GM21423 (cell line): ENCODE measurements at regions not wholly inside any gene's neighbourhood (a gene's known extent, or its start where the extent isn't known, plus 50 kb on each side); places are given as distances from the start of the nearest gene placed in this dataset.
"Not testable (repeated sequence)": the region's sequence is repeated elsewhere in the genome, so short reads cannot be mapped to it uniquely, and the experiment has no call there.

Source experiments
- ATAC-seq: cut with Tn5 transposase; IDR thresholded peaks from one replicate; pipeline ENCODE4 v1.9.1; 2021; ENCODE audit warnings: mild to moderate bottlenecking, moderate library complexity; ENCODE audit not compliant: unreplicated experiment

DNA sequence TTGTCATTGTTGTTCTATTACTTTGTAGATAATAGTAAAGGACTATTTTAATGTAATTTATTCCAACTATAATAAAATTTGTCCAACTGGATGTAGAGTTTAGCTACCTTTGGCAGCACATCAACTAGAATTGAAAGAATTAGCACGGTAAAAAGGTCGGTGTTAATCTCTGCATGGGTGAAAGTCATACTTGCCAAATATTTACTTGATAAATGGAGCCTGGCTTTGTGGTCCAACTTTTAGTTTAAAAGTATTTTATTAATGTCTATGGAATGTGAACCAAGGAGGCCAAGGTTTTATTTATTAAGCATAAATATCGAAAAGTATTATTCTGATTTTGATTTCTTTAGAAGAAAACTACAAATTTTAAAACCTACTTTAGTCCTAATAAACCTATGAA is 1389.0 kb downstream of the PCDH9 start:
- no peak for ATAC-seq

DNA sequence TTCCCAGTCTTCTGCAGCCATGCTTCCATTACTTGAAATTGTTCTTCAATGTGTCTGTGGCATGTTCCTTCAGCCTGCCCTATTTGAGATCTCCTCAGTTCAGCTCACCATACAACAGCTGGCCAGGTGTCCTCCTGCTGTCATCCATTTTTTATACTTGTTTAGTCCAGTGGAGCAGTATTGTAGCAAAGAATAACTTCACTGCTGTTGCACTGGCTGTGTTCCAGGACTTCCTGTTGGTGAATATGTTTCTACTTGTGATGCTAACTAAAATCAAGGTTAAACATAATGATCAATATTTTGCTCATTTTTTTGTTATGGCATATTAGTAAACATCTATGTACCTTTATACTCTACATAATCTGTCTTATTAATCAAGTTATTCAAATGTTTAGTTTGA is 1394.1 kb downstream of the PCDH9 start:
- ATAC-seq: no peak

DNA sequence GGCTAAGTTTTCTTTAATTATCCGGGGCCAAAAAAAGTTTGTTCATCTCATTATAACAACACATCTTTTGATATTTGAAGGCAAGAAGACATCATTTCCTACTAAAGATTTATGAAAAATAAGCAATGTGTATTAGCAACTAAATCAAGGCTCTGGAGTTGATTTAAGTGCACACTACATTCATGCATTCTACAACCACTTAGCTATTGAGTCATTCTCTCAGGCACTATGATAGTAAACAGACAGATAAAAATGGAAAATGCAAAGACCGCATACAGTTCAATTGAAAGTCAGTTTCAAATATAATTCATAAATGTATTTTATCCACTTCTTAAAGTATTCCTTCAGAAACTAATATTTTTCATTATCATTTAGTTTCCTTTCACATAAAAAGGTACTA is 1395.2 kb downstream of the PCDH9 start:
- no peak for ATAC-seq

DNA sequence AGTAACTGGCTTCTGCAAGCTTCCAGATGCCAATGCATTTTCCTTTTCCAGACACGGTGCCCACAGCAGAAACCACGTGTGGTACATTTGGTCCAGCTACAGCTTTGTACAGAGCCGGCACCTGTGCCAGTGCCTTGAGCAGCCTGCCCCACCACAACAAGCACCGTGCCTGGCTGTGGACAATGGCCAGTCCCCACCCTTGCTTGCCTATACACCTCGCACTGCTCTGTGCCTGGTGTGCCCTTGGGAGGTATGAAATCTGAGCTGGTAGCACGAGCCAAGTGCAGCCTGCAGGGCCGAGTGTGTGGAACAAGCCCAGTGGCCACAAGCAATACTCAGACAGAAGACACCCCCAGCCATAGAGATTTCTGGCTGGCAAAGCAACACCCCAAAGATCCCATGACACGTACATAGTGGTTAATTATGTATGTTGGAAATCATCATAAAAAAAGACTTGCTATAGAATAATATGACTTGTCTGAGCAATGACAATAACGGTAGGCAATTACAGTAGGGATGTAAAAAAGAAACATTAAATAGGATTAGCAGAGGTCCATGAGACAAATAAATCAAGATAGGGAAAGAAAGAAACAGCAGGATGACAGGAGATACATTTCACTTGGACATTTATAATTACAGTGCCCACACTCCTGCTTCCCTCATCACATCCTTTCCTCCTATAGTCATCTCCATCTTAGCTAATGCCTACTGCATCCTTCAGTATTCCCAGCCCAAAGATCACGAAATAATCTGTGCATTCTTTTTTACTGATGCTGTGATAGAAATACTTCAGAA is 1399.5 kb downstream of the PCDH9 start:
- no peak for ATAC-seq

DNA sequence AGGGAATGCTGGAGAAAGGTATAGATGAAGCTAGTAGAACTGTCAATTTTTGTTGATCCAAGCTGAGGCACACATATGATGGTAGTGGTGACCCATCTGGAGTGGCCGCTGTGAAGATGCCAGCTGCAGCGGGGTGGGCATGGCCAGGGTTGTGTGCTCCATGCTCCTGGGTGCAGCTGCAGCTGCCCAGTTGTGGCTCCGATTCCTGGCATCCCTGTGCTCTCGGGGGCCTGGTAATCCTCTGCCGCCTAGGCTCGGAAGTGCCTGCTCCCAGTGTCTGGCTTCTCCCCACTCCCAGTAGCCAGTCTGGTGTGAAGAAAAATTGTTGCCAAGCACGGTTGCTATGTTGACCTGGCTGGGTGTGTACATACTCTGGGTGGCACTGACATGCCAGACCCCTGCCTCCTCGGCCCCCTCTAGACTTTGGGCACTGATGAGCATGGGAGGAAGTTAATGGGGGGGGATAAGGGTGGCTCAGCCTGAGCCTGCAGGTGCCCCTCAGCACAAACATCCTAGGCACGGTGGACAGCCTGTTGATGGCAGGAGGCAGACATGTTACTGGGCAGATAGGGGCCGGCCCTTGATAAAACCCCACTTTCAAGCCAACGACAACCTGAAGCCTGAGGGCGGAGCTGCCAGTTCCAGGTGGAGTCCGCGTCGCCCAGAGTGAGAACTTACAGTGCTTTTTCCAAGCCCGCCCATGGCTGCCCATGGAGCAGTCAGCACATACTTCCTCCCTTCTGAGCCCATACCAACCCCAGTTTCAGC is 1400.7 kb downstream of the PCDH9 start:
- ATAC-seq: no peak

DNA sequence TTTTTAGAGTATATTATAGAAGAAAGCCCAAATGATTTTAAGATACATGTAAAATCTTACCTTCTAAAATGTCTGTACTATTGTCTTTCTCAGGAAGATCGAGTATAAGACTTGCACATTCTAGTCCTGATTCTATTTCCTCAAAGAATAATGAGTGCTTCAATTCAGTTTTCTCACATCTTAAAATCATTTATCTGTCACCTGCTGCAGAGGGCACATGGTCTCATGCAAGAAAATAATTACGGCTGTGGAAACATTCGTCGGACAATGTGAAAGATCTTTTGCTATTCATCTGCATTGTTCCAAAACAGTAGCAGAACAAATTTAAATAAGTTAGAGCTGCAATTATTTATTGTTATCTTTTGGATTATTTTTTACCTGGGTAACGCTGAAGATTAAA is 1403.5 kb downstream of the PCDH9 start:
- no peak for ATAC-seq

DNA sequence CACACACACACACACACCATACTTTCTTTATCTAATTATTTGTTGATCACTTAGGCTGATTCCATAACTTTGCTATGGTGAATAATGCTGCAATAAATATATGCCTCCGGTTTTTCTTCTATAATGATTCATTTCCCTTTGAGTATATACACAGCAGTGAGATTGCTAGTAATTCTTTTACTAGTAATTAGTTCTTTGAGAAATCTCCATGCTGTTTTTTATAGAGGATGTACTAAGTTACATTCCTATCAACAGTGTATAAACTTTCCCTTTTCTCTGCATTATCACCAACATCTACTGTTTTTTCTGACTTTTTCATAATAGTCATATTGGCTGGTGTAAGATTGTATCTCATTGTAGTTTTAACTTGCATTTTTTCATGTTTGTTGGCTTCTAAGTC is 1405.1 kb downstream of the PCDH9 start:
- ATAC-seq: no peak

DNA sequence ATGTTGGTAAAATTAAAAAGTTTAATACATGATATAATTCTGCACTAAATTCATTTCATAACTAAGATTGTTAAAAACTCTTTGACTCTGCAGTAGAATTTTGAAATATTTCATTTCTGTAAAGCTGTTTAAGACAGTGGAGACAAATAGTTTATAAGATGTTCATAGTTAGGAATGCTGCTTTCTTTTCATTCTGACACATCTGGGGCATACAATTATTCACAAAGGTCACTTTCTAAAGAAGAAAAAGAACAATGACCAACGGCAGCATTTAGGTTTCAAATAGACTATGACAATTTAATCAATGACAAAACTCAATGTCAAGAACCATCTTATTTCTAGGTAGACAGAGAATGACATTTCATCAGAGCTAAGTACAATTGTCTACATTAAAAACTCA is 1422.1 kb downstream of the PCDH9 start:
- ATAC-seq: no peak

DNA sequence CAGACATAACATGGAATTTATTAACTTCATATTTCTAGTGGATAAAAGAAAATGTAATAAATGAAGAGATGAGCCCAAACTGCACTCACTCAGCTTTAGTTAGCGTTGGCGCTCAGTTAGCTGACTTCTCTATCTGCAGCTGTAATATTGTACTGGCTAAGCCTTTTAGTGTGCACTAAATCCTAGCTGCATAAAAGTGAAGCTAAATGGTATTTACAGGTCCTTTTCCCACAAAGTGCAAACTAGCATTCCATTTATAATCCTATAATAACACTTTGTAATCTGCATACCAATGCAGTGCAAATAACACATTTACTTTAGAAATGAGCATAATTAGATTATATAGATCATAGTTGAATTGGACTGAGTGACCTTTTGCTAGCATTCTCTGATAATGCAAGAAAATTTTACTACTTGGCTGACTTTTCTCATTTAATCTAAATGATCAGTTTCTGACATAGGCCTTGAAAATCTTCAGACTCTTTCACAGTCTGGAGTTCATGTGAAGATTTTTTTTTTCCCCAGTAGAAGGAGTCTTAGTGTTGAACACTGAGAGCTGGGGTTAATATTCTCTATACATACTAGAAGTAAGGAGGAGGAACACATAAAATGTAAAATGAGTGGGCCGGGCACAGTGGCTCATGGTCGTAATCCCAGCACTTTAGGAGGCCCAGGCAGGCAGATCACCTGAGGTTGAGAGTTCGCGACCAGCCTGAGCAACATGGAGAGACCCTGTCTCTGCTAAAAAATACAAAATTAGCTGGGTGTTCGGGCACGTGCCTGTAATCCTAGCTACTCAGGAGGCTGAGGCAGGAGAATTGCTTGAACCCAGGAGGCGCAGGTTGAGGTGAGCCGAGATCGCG is 1426.4 kb downstream of the PCDH9 start:
- ATAC-seq: no peak

DNA sequence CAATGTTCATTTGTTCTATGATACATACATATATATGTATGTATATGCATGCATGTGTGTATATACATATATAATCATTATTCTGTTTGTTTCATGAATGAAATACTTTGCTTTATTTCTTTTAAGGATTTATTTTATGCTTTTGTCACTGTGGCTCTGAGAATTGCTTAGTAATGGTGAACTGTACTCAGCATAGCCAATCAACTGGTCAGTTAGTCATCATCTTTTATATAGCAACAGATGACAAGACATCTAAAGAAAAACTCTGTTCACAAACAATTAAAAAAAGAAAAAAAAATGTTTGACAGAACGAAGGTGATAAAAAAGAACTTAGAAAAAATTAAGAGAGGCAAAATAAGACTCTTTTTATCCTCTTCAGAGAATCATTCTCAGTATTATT is 1440.3 kb downstream of the PCDH9 start:
- ATAC-seq: no peak

DNA sequence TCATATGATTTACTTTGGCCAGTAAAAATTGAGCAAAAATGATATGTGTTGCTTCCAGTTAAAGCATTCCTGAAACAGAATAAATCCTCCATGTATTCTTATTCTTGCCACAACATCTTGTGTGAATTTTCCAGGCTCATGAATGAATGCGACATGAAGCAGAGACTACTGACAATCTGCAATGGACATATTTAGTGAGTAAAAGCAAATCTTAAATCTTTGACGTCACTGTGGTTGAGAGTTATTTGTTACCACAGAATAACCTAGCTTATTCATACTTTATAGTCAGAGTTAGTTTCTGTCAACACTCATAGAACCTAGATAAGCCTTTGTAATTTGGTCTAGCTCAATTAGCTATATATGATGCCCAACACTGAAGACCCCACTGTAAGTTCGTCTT is 1443.1 kb downstream of the PCDH9 start:
- no peak for ATAC-seq

DNA sequence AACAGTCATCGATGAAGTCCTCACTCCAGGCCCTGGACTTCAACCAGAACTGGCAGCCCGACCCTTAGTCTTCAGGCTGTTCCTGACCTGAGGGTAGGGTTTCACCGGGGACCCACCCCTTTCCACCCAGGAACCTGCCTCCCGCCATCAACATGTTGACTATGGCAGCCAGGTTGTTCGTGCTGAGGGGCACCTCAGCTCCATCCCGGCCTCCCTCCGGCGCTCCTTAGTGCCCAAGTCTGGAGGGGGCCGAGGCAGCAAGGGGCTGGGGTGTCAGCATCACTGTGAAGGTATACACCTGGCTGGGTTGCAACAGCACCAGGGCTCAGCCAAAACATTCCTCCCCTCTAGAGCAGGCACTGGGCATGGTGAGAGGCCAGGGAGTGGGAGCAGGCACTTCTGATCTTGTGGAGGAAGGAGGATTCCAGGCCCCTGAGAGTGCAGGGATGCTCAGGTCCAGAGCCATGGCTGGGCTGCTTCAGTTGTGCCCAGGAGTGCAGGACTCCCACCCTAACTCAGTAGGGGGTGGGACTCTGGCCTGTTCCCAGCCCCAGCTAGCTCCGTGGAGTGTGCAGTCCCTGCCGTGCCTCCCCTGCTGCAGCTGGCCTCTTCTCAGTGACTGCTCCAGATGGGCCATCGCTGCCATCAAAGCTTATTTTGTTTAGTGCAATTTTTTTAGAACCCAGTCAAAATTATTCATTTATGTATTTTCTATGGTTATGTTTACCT is 1445.9 kb downstream of the PCDH9 start:
- no peak for ATAC-seq

DNA sequence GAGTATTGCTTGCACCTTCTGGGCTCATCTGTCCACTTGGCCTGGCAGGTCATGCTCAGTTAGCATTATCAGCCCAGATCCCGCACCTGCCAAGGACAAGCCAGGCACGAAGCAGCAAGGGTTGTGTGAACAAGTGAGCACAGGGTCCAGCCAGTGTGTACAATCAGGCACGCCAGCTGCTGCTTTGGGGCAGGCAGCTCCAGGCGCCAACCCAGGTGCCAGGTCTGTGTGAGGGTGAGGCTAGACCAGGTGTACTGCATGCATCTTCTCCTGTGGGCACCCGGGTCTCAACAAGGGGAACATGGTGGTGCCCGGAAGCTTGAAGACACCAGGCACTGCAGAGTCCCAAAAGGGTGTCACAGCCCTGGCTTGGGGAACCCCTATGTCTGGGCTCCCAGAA is 1446.8 kb downstream of the PCDH9 start:
- no peak for ATAC-seq

DNA sequence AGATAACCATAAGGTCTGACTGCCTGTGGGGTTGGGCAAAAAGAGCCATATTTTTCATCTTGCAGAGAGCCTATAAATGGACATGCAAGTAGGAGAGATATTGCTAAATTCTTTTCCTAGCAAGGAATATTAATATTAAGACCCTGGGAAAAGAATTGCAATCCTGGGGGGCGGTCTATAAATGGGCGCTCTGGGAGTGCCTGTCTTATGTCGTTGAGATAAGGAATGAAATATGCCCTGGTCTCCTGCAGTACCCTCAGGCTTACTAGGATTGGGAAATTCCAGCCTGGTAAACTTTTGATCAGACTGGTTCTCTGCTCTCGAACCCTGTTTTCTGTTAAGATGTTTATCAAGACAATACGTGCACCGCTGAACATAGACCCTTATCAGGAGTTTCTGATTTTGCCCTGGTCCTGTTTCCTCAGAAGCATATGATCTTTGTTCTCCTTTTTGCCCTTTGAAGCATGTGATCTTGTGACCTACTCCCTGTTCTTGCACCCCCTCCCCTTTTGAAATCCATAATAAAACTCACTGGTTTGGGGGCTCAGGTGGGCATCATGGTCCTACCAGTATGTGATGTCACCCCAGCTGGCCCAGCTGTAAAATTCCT is 1458.3 kb downstream of the PCDH9 start:
- ATAC-seq: not testable (repeated sequence)

DNA sequence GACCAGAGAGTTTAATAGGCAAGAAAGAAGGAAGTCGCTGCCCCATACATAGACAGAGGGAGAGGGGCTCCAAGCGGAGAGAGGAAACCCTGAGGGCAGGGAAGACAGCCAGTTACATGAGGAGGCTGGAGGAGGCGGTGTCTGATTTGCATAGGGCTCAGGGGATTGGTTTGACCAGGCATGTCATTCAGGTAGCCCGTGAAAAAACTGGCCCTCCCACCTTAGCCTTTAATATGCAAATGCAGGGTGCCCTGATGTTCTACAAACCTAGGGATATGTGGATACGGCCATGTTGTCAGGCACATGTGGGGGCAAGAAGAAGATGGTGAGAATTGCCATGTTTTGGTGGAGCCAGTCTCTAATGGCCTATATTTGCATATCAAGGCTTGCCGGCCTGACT is 1461.6 kb downstream of the PCDH9 start:
- ATAC-seq: no peak

DNA sequence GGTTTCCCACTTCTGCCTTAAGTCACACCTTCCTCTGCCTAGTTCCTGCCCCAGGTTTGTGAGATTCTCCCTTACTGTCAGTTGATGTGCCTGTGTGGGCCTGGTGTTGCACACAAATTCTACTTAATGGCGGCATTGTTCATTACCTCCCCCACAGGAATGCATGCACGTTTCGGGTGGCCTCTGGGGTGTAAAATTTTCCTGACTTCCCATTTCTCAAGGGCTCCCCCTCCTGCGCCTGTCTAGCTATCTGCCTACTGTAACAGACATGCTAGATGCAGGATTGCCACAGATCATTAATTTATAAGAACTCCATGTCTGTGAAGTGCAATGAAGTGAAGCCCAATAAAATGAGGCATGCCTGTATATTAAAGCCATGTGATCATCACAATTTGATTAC is 1466.3 kb downstream of the PCDH9 start:
- no peak for ATAC-seq

DNA sequence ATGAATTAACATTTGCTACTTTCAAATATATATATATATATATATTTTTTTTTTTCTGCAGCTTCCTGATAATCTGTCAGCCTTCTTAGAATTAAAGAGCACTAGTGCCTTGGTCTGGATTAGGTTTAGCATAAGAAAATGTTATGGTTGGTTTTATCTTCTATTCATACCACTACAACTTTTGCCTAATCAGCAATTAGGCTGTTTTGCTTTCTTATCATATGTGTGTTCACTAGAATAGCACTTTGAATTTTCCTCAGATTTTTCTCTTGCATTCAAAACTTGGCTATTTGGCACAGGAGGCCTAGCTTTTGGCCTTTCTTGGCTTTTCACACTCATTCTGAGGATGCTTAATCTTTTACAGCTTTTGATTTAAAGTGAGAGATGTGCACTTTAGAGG is 1468.1 kb downstream of the PCDH9 start:
- no peak for ATAC-seq

DNA sequence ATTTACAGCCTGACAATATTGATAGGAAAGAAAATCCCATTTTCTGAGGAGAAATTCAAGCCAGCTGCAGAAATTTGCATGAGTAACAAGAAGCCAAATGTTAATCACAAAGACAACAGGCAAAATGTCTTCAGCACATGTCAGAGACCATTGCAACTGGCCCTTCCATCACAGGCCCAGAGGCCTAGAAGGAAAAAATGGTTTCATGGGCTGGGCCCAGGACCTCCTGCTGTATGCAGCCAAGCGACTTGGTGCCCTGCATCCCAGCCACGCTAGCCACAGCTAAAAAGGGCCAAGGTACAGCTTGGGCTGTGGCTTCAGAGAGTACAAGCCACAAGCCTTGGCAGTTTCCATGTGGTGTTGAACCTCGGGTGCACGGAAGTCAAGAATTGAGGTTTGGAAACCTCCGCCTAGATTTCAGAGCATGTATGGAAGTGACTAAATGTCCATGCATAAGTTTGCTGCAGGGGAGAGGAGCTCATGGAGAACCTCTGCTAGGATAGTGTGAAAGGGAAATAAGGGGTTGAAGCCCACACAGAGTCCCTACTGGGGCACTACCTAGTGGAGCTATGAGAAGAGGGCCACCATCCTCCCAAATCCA is 1474.0 kb downstream of the PCDH9 start:
- no peak for ATAC-seq

DNA sequence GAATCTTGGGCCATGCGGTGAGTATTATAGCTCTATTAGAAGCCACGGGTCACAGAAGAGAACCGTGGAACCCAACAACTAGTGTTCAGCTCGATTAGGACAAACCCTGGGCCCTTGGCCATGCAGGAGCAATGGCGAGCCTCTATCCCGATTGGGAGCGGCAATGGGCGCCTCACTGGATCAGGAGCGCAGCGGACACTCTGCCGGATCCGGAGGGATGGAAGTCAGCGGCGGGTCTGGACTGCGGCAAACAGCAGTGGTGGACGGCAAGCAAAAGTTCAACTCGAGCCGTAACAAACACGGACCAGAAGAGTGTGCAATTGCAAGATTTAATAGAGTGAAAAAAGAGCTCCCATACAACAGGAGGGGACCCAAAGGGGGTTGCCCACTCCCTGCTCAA is 1481.9 kb downstream of the PCDH9 start:
- ATAC-seq: no peak

DNA sequence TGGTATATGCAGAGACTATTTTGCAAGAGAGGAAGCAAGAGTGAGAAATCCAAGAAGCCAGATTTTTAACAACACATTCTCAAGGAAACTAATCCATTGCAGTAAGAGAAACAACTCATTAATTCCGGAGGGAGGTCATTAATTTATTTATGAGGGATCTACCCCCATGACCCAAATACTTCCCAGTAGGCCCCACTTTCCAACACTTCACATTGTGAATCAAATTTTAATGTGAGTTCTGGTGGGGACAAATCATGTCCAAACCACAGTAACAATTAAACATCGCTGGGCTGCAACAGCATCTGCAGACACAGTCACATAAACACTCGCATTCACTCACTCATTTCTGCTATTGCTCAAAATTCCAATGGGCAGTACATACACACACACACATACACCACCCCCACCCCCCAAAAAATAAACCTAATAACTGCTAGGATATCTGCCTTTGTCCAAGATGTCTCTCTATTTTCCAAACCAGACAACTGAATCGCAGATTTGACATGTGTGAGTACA is 1483.7 kb downstream of the PCDH9 start:
- no peak for ATAC-seq
